Hematopoietic multipotent progenitor cell treated with erythropoietin and hydrocortisone succinate and interleukin-3 and kit ligand, for 6 days (in vitro differentiated cells): ENCODE measurements at regions not wholly inside any gene's neighbourhood (a gene's known extent, or its start where the extent isn't known, plus 50 kb on each side); places are given as distances from the start of the nearest gene placed in this dataset.

Experiments used
- DNase-seq: peaks from one replicate; pipeline ENCODE4 v3.0.0-alpha.2; 2015

- DNase-seq, result no peak
These were observed 235.4 kb upstream of the SESN3 start for GRCh38 chr11:95466416-95466815.

GRCh38 chr11:95465887-95466286 is 234.9 kb upstream of the SESN3 start:
- DNase-seq, result no peak

- DNase-seq, result no peak
These were observed 230.9 kb upstream of the SESN3 start for GRCh38 chr11:95461858-95462257.

GRCh38 chr11:95461348-95461747 is 230.3 kb upstream of the SESN3 start:
- DNase-seq, result no peak

GRCh38 chr11:95459291-95460042 is 228.5 kb upstream of the SESN3 start:
- DNase-seq, result no peak

GRCh38 chr11:95456714-95457491 is 225.9 kb upstream of the SESN3 start:
- DNase-seq, result no peak

DNA sequence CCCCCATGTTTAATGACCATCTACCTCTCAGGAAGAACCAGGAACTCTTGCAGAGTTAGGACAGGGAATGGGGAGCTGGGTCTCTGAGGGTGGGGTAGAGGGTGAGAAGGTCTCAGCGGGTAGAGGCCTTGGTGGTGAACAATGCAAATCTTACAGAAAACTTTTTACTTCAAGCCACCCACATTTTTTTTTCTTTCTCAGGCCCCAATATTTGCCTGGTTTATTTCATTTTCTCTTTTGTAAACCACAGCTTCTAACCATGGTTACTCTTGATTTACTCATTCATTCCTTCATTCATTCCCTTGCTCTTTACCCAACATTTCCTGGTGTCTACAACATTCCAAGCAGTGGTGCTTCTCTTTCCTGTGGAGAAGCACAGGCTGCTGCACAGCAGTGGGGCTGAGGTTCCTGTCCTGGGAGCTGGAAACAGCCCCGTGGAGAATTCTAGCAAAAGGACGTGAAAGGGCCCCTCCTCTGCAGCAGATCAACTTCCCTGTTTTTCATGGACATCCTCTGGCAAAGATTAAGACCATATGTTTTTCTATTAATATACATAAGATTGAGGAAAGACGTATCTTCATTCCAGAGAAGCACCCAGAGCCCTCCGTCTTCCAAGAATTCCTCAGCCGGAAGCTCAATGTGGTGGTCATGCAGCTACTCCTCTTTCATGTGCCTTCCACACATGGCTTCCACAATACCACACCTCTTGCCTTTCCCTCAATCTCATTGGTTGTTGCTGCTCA is 224.4 kb upstream of the SESN3 start:
- no peak for DNase-seq

- DNase-seq, result peak; percentile 86
These were observed 222.7 kb upstream of the SESN3 start for GRCh38 chr11:95453616-95454171.

DNA sequence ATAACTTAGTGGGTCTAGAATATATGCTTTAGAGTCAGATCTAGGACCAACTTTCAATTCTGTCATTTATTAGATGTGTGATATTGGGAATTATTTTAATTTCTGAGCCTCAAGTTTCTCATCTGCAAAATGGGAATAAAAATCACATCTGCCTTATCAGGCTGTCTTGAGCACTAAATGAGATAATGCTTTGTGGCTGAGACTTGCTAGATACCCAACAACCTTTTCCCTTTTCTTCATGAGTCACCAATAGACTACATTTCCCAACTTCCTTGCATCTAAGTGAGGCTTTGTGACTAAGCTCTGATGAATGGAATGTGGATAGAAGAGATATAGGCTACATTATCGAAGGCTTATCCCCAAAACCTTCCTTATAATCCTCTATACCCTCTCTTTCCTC is 220.7 kb upstream of the SESN3 start:
- no peak for DNase-seq

DNA sequence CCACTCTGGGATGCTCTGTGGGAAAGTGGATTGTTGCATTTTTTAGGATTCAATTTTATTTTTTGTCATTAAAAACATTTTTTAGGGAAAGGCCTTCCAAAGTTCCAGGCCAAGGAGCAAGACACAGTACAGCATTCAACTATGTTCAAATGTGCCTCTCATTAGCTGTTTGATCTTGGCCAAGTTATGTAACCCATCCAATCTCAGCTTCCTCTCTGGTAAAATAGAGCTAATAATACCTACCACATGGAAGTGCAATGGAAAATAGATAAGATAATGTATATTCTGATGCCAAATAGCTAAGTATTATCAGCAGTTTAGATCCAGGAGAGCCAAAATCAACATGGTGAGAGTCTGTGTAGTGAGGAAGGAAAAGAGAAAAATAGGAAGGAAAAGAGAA is 220.3 kb upstream of the SESN3 start:
- DNase-seq, result no peak

GRCh38 chr11:95450547-95451123 is 219.6 kb upstream of the SESN3 start:
- peak; percentile 25 for DNase-seq

GRCh38 chr11:95445746-95446333 is 214.8 kb upstream of the SESN3 start:
- no peak for DNase-seq

GRCh38 chr11:95444309-95445241 is 213.6 kb upstream of the SESN3 start:
- DNase-seq, result no peak

GRCh38 chr11:95443386-95443785 is 212.4 kb upstream of the SESN3 start:
- DNase-seq, result no peak

- DNase-seq, result no peak
These were observed 211.6 kb upstream of the SESN3 start for GRCh38 chr11:95442531-95443050.

DNA sequence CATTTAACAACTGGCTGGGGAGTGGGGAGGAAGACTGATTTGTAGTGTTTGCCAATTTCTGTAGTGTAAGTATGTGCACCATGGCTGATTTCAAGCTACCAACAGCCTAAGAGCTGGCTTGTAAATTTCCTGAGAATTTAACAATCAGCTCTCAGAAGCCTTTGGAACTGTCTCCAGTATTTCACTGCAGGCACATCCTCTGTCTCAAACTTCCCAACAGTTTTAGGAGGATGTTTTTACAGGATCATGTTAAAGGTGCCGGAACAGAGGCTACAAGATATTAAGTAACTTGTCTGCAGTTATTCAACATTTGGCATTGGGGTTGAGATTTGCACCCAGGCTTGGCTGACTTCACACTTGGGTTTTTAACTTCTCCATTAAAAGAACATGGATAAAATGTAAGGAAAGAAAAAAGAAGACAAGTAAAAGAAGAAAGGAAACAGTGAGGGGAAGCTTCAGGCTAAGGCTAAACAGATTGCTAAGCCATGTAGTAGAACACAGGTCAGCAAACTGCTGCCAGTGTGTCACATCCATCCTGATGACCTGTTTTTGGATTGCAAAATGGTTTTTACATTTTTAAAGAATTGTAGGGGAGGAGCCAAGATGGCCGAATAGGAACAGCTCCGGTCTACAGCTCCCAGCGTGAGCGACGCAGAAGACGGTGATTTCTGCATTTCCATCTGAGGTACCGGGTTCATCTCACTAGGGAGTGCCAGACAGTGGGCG is 204.8 kb upstream of the SESN3 start:
- no peak for DNase-seq

DNA sequence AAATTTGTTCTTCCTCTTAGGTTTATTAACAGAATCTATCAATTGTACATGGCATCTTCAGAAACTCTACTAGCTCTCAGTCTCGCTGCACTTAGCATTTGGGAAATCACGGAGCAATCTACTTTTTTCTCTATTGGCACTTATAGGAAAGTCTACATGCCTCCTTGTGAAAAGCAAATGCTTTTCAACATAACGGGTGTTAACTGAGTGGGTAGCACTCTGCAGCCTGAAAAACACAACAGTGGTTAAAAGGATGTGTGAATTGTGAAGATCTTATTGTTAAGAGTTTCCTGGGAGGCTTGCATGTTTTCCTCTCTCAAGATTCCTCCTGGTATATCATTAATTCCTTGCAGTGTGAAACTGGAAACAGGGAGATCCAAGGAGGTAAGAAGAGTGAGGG is 204.2 kb upstream of the SESN3 start:
- DNase-seq, result no peak

DNA sequence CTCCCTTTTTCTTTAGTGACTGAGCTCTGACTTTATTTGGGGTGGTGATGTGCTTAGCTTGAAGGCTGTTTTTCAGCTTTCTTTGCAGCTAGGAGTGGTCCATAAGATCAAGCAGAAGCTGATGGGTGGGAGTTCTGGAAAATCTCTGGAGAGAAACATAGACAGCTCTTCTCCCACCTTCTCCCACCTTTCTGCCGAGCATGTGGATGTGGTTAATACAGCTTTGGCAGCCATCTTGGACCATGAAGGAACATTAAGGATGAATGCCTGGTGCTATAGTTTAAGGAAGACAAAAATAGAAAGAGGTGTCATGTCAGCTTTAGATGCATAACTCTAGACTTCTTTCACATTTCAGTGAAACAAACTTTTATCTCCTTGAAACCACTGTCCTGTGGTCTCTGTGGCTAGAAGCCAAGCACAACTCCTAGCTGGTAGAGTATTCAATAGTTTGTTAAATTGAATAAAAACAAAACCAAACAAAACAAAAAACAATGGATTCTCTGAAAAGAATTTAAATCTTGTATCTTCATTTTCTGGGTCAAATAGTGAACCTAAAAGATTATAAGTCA is 203.6 kb upstream of the SESN3 start:
- peak; percentile 73 for DNase-seq

GRCh38 chr11:95434009-95434408 is 203.0 kb upstream of the SESN3 start:
- no peak for DNase-seq
